ENCODE measurements at regions not wholly inside any gene's neighbourhood (a gene's known extent, or its start where the extent isn't known, plus 50 kb on each side); places are given as distances from the start of the nearest gene placed in this dataset.
"Not testable (repeated sequence)": the region's sequence is repeated elsewhere in the genome, so short reads cannot be mapped to it uniquely, and the experiment has no call there.

- no peak for DNase-seq (ENCODE audit: low read depth)
These were observed 52.2 kb upstream of the RCOR3 start for GRCh38 chr1:211206981-211207380.

GRCh38 chr1:211200311-211200710 lies 58.9 kb upstream of the RCOR3 start:
- DNase-seq (ENCODE audit: low read depth), result no peak

DNA sequence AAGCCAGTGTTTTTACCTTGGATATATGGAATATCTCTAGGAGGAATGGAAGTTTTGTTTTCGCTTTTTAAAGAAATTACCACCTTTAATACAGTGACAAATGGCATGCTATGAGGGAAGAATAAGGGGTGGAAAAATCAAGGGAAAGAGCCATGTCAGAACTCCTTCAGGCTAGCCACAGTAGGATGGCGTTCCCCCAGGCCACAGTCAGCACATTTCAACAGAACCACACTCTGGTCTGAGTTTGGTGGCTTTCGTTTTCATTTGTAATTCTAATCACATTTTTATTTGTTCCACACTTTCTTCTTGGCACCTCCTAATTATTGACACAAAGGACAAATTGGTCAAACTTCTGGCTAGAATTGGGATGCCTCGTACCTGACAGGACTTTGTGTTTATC lies 60.3 kb upstream of the RCOR3 start:
- DNase-seq (ENCODE audit: low read depth), result no peak

- DNase-seq (ENCODE audit: low read depth), result peak; percentile 56
These were observed 61.1 kb upstream of the RCOR3 start for GRCh38 chr1:211198111-211198510.

GRCh38 chr1:211196880-211197279 lies 62.3 kb upstream of the RCOR3 start:
- DNase-seq (ENCODE audit: low read depth), result no peak

GRCh38 chr1:211194826-211195225 lies 60.9 kb upstream of the KCNH1 start:
- DNase-seq (ENCODE audit: low read depth), result no peak

DNA sequence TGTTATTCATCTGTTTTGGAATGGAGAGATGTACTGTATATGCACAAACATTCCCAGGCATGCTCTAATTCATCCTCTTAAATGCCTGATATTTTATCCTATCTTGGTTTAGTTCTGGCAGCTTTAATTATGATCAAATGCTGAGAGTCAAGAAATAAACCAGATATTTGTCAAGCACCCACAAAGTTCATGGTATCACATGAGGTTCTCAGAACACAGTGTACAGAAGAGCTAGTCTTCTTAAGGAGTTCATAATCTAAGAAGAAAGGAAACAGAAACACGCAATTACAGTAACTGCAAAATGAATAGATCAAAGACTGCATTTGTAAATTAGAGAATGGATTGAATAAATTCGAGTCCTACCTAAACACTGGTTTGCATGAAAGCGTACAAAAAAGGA lies 58.3 kb upstream of the KCNH1 start:
- DNase-seq (ENCODE audit: low read depth), result no peak

- DNase-seq (ENCODE audit: low read depth), result not testable (repeated sequence)
These were observed 54.8 kb upstream of the KCNH1 start for GRCh38 chr1:211188721-211189120.

- no peak for DNase-seq (ENCODE audit: low read depth)
These were observed 49.9 kb upstream of the KCNH1 start for GRCh38 chr1:211183747-211184313.

Data from EH (cell line).